ENCODE measurements at regions not wholly inside any gene's neighbourhood (a gene's known extent, or its start where the extent isn't known, plus 50 kb on each side); places are given as distances from the start of the nearest gene placed in this dataset.

DNA sequence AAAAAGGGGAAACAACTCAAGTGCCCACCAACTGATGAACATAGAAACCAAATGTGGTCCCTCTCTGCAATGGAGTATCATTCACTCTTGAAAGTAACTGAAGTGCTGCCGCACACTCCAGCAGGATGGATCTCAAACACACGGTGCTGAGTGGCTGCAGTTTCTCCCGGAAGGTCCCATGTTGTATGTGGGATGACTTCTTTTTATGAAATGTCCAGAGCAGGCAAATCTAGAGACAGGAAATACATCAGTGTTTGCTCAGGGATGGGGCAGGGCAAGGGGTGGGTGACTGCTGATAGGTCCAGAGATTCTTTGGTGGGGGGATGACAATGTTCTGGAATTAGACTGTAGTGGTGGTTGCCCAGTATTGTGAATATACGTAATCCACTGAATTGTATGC, 89.9 kb upstream of the ADAMTS2 start:
- no peak for DNase-seq (ENCODE audit: low spot score)
- Histone ChIP-seq H3K9me3 (no peaks in the 10 kb centered on the region), H3K27ac (no peak overlapping the region), H3K27me3 (replicated peaks; ENCODE audit: insufficient read depth) (peaks cover 5% of the 10 kb centered on the region), H3K36me3 (no peaks in the 10 kb centered on the region), H3K4me3 (no peak overlapping the region), H3K4me1 (replicated peaks) (no peaks in the 10 kb centered on the region)
- TF ChIP-seq, protein P1, sequence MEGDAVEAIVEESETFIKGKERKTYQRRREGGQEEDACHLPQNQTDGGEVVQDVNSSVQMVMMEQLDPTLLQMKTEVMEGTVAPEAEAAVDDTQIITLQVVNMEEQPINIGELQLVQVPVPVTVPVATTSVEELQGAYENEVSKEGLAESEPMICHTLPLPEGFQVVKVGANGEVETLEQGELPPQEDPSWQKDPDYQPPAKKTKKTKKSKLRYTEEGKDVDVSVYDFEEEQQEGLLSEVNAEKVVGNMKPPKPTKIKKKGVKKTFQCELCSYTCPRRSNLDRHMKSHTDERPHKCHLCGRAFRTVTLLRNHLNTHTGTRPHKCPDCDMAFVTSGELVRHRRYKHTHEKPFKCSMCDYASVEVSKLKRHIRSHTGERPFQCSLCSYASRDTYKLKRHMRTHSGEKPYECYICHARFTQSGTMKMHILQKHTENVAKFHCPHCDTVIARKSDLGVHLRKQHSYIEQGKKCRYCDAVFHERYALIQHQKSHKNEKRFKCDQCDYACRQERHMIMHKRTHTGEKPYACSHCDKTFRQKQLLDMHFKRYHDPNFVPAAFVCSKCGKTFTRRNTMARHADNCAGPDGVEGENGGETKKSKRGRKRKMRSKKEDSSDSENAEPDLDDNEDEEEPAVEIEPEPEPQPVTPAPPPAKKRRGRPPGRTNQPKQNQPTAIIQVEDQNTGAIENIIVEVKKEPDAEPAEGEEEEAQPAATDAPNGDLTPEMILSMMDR (IDR thresholded peaks at IDR 0.05) = no peak
- no peak for TF ChIP-seq POLR2AphosphoS5 (IDR thresholded peaks at IDR 0.05)
- no peak for TF ChIP-seq POLR2A (IDR thresholded peaks at IDR 0.05)
- intact Hi-C loops (cut with DNase I) = no loop called here
- WGBS = 84% methylated on average over 4 of the region's 4 CpGs

DNA sequence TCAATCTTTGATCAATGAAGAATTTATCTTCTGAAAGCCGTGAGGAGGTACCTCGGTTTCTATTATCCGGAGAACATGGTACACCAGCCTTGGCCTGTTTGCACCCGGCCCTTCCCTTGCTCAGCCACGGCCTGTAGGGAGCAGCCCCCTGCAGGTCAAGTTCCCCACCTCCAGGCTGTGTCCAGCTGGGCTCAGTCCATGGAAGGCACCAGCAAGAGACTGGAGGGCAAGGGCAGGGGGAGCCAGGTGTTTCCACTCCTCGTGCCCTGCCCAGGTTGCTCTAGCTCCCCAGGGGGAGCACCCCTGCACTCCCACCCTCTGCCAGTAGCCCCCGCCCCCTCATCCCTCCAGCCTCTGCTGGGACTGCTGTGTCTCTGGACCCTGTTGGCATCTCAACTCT, 87.3 kb upstream of the ADAMTS2 start:
- intact Hi-C loops (cut with DNase I) = no loop called here
- 86% methylated on average over 7 of the region's 7 CpGs for WGBS
- H3K9me3 ChIP-seq = no peaks in the 10 kb centered on the region
- no peak overlapping the region for H3K27ac ChIP-seq
- DNase-seq (ENCODE audit: low spot score) = no peak
- H3K27me3 ChIP-seq (replicated peaks; ENCODE audit: insufficient read depth) = peaks cover 2% of the 10 kb centered on the region
- TF ChIP-seq, protein P1 (IDR thresholded peaks at IDR 0.05) = no peak
- TF ChIP-seq POLR2A (IDR thresholded peaks at IDR 0.05) (no peak), POLR2AphosphoS5 (IDR thresholded peaks at IDR 0.05) (no peak)
- H3K36me3 ChIP-seq = no peaks in the 10 kb centered on the region
- H3K4me1 ChIP-seq (replicated peaks) = no peaks in the 10 kb centered on the region
- no peak overlapping the region for H3K4me3 ChIP-seq

DNA sequence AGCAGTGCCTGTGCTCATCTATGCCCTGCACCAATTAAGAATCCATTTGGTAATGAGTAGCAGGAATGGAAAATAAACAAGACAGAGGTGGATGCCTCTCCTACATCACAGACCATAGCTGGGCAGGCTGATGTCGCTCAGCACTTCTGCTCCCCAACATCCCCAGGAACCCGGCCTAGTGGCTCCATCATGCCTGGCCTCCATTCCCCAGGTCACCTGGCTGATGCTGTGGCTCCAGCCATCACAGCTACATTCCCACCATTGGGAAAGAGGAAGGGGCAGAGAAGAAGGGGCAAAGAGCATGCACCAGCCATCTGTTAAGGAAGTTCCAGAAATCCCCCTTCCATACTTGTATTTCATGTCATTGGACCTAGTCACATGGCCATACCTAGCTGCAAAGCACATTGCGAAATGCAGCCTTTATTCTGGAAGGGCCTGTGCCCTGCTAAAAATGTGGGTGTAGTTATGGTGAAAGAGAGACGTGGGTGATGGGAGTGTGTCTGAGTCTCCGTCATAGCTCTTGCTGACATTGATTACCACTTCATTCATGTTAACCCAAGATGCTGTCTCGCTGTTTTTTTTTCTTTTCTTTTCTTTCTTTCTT, 86.1 kb upstream of the ADAMTS2 start:
- Histone ChIP-seq H3K4me3 (no peak overlapping the region), H3K36me3 (no peaks in the 10 kb centered on the region), H3K9me3 (no peaks in the 10 kb centered on the region), H3K4me1 (replicated peaks) (no peaks in the 10 kb centered on the region), H3K27me3 (replicated peaks; ENCODE audit: insufficient read depth) (no peaks in the 10 kb centered on the region), H3K27ac (no peak overlapping the region)
- DNase-seq (ENCODE audit: low spot score) = no peak
- intact Hi-C loops (cut with DNase I) = no loop called here
- WGBS = 79% methylated on average over 6 of the region's 6 CpGs
- TF ChIP-seq POLR2AphosphoS5 (IDR thresholded peaks at IDR 0.05) (no peak), POLR2A (IDR thresholded peaks at IDR 0.05) (no peak)
- TF ChIP-seq, protein P1 (IDR thresholded peaks at IDR 0.05) = no peak

DNA sequence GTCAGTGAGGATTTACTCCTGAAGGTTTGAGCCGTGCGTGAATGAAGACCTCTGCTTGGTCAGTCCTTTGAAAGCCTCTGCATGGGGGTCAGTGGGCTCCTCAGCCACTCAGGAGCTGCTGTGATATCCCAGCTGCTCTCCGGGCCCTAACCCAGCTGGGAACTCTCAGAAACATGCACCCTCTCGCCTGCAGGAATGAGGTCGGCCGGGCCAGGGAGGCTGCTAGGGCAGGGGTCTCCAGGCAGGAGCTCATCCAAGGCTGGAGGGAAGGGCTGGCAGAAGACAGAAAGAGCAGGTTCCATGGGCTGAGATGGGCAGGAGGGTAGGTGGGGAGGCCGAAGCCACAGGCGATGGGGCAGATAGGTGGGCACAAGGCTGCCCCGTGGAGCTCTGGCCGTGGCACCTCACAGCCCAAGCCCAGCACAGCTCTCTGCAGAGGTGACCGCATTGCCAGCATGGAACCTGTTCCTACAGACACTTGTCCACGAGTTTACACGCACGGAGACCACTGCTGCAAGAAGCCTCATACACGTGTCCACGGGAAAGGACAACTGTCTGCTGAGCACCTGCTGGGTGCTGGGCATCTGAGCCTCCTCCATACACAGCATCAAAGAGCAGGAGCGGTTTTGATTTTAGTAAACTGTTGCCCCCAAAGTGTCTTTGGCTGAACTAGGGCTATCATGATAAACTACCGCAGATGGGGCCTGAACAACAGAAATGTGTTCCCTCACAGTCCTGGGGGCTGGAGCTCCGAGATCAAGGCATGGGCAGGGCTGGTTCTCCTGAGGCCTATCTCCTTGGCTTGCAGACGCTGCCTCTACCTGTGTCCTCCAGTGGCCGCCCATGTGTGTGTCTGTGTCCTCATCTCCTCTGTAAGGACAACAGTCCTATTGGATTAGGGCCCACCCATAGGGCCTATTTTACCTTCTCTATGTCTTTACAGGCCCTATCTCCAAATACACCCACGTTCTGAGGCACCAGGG, 85.2 kb upstream of the ADAMTS2 start:
- TF ChIP-seq, protein P1 (IDR thresholded peaks at IDR 0.05) = no peak
- no peak for TF ChIP-seq POLR2A (IDR thresholded peaks at IDR 0.05)
- no peak for TF ChIP-seq POLR2AphosphoS5 (IDR thresholded peaks at IDR 0.05)
- intact Hi-C loops (cut with DNase I) = no loop called here
- WGBS = 84% methylated on average over 22 of the region's 22 CpGs
- H3K4me1 ChIP-seq (replicated peaks) = no peaks in the 10 kb centered on the region
- no peak overlapping the region for H3K4me3 ChIP-seq
- DNase-seq (ENCODE audit: low spot score) = no peak
- no peaks in the 10 kb centered on the region for H3K36me3 ChIP-seq
- no peaks in the 10 kb centered on the region for H3K27me3 ChIP-seq (replicated peaks; ENCODE audit: insufficient read depth)
- no peaks in the 10 kb centered on the region for H3K9me3 ChIP-seq
- no peak overlapping the region for H3K27ac ChIP-seq

All from prostate gland (tissue), 2 donors.